Glutamatergic neuron (in vitro differentiated cells): ENCODE measurements at regions not wholly inside any gene's neighbourhood (a gene's known extent, or its start where the extent isn't known, plus 50 kb on each side); places are given as distances from the start of the nearest gene placed in this dataset.

Experiments used
- DNase-seq: peaks from one replicate; pipeline ENCODE4 v3.0.0; 2022
- H3K27ac Mint-ChIP-seq: one replicate; pipeline ENCODE4 v1.8.0; 2020; ENCODE audit warnings: mild to moderate bottlenecking, mixed read lengths, inconsistent platforms; ENCODE audit not compliant: unreplicated experiment
- H3K27me3 Mint-ChIP-seq: one replicate; pipeline ENCODE4 v1.8.0; 2020; ENCODE audit warnings: mild to moderate bottlenecking, moderate library complexity, mixed read lengths, inconsistent platforms; ENCODE audit not compliant: unreplicated experiment
- H3K36me3 Mint-ChIP-seq: one replicate; pipeline ENCODE4 v1.8.0; 2020; ENCODE audit warnings: mild to moderate bottlenecking, mixed read lengths, inconsistent platforms; ENCODE audit not compliant: unreplicated experiment
- H3K4me1 Mint-ChIP-seq: one replicate; pipeline ENCODE4 v1.8.0; 2020; ENCODE audit warnings: mild to moderate bottlenecking, low read depth, mixed read lengths, inconsistent platforms; ENCODE audit not compliant: unreplicated experiment
- H3K4me3 Mint-ChIP-seq: one replicate; pipeline ENCODE4 v1.8.0; 2020; ENCODE audit warnings: mild to moderate bottlenecking, mixed read lengths, inconsistent platforms; ENCODE audit not compliant: unreplicated experiment
- H3K9me3 Mint-ChIP-seq: one replicate; pipeline ENCODE4 v1.8.0; 2020; ENCODE audit warnings: mild to moderate bottlenecking, moderate library complexity, mixed read lengths, inconsistent platforms; ENCODE audit not compliant: unreplicated experiment
- TF ChIP-seq, protein P1 (sequence below): fragments of 200-600 bp; sonication (generic); IDR thresholded peaks from one replicate; pipeline ENCODE4 v1.5.0; 2021; ENCODE audit not compliant: partially characterized antibody, unreplicated experiment

DNA sequence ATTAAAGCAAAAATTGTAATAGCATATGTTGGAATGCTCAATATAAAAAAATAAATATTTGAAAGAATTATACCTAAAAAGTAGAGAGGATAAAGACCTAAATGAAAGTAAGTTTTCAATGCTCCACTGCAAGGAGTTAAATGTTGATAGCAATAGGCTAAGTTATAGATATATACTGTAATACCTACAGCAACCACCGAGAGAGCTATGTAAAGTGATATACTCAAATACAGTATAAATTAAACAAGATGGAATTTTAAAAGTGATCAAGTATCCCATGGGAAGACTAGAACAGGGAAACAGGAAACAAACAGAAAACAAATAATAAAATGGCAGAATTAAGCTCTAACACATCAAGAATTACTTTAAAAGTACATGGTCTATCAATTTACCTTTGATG, 73.9 kb downstream of the CASP3 start:
- Mint-ChIP-seq H3K27ac (no peak overlapping the region), H3K4me1 (no peaks in the 10 kb centered on the region), H3K36me3 (peaks cover 5% of the 10 kb centered on the region), H3K27me3 (no peaks in the 10 kb centered on the region), H3K4me3 (no peak overlapping the region), H3K9me3 (no peaks in the 10 kb centered on the region)
- TF ChIP-seq, protein P1, sequence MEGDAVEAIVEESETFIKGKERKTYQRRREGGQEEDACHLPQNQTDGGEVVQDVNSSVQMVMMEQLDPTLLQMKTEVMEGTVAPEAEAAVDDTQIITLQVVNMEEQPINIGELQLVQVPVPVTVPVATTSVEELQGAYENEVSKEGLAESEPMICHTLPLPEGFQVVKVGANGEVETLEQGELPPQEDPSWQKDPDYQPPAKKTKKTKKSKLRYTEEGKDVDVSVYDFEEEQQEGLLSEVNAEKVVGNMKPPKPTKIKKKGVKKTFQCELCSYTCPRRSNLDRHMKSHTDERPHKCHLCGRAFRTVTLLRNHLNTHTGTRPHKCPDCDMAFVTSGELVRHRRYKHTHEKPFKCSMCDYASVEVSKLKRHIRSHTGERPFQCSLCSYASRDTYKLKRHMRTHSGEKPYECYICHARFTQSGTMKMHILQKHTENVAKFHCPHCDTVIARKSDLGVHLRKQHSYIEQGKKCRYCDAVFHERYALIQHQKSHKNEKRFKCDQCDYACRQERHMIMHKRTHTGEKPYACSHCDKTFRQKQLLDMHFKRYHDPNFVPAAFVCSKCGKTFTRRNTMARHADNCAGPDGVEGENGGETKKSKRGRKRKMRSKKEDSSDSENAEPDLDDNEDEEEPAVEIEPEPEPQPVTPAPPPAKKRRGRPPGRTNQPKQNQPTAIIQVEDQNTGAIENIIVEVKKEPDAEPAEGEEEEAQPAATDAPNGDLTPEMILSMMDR, result no peak
- no peak for DNase-seq

DNA sequence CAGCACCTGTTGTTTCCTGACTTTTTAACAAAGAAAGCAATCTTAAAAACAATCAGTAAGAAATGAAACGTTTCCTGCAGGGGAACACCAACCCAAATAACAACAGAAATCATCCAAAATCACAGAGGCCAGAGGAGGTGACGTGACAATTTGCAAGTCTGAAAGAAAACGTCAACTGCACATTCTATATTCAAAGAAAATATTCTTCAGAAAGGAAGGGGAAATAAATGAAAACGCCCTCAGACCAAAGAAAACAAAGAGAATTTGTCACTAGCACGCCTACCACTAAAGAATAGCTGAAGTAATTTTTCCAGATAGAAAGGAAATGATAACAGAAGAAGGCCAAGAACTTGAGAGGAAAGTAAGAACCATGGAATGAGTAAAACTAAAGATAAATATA, 74.4 kb downstream of the CASP3 start:
- DNase-seq, result no peak
- H3K27ac Mint-ChIP-seq, result no peak overlapping the region
- H3K4me3 Mint-ChIP-seq, result no peak overlapping the region
- peaks cover 4% of the 10 kb centered on the region for H3K36me3 Mint-ChIP-seq
- no peaks in the 10 kb centered on the region for H3K27me3 Mint-ChIP-seq
- H3K4me1 Mint-ChIP-seq, result no peaks in the 10 kb centered on the region
- no peaks in the 10 kb centered on the region for H3K9me3 Mint-ChIP-seq
- TF ChIP-seq, protein P1, result no peak

DNA sequence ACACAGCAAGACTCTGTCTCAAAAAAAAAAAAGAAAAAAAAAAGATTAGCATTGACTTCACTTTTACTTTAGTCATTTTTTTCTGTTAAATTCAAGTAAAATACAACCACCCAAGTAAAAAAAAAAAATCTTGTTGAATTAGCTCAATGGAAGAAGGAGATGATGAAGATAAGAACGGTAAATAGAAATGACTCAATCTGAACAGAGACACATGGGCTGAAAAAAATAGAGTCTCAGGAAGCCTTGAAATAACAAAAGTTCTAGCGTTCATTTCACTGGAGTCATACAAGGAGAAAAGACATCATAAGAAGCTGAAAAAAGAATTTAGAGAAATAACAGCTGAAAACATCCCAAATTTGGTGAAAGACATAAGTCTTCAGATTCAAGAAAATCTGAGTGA, 75.5 kb downstream of the CASP3 start:
- Mint-ChIP-seq H3K9me3 (no peaks in the 10 kb centered on the region), H3K4me3 (no peak overlapping the region), H3K27me3 (no peaks in the 10 kb centered on the region), H3K4me1 (no peaks in the 10 kb centered on the region), H3K36me3 (no peaks in the 10 kb centered on the region), H3K27ac (no peak overlapping the region)
- DNase-seq, result no peak
- TF ChIP-seq, protein P1, result no peak

DNA sequence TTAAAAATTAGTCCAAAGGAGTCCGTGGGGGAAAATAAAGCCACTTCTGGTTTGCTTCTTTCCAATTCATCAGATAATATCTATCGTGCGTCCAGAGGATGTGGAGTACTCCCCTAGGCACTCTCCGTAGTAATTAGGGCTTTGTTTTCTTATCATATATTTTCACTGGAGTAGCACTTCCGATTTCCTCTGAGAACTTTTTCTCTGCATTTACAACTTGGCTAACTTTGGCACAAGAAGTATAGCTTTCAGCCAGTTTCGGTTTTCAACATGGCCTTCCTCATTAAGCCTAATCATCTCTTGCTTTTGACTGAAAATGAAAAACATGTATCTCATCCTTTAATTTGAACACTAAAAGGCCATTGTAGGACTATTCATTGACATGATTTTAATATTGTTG, 80.5 kb downstream of the CASP3 start:
- H3K27ac Mint-ChIP-seq, result no peak overlapping the region
- H3K4me1 Mint-ChIP-seq, result no peaks in the 10 kb centered on the region
- DNase-seq, result no peak
- peaks cover 4% of the 10 kb centered on the region for H3K9me3 Mint-ChIP-seq
- H3K4me3 Mint-ChIP-seq, result no peak overlapping the region
- TF ChIP-seq, protein P1, result no peak
- peaks cover 11% of the 10 kb centered on the region for H3K36me3 Mint-ChIP-seq
- H3K27me3 Mint-ChIP-seq, result no peaks in the 10 kb centered on the region

DNA sequence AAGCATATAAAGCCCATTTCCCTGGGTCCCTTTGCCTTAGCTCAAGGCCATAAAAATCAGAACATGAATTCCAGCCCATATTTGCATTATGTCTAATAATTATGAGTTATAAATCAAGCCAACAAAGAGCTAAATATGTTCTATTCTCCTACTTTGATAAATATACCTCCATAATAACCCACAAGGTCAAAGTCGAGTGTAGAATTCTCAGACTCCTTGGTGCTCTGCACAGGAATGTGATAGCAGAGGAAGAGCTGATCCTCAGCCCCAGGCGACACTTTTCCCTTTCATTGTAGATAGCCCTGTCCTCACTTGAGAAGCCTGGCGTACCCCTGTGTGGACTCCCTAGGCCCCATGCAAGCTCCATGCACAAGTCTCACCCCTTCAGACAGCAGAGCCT, 85.6 kb downstream of the CASP3 start:
- no peak for DNase-seq
- no peak overlapping the region for H3K4me3 Mint-ChIP-seq
- H3K27ac Mint-ChIP-seq, result no peak overlapping the region
- H3K9me3 Mint-ChIP-seq, result peaks cover 4% of the 10 kb centered on the region
- no peaks in the 10 kb centered on the region for H3K4me1 Mint-ChIP-seq
- H3K36me3 Mint-ChIP-seq, result peaks cover 11% of the 10 kb centered on the region
- TF ChIP-seq, protein P1, result no peak
- no peaks in the 10 kb centered on the region for H3K27me3 Mint-ChIP-seq
